SW480 (cell line): ENCODE measurements at regions not wholly inside any gene's neighbourhood (a gene's known extent, or its start where the extent isn't known, plus 50 kb on each side); places are given as distances from the start of the nearest gene placed in this dataset.

ENCODE experiments used
- DNase-seq: peaks from one replicate; pipeline ENCODE4 v3.0.0-alpha.2; 2016; ENCODE audit warnings: low spot score

GRCh38 chr2:206212673-206213513 is 53.2 kb downstream of the EEF1B2 start:
- DNase-seq = peak; percentile 70

- DNase-seq = no peak
Observed at GRCh38 chr2:206213514-206213845, 53.8 kb downstream of the EEF1B2 start.

- no peak for DNase-seq
Observed at GRCh38 chr2:206217166-206217565, 57.3 kb upstream of the ZDBF2 start.

- no peak for DNase-seq
Observed at GRCh38 chr2:206217743-206218142, 56.7 kb upstream of the ZDBF2 start.

GRCh38 chr2:206218156-206218555 is 56.3 kb upstream of the ZDBF2 start:
- DNase-seq = no peak

GRCh38 chr2:206218796-206219499 is 55.5 kb upstream of the ZDBF2 start:
- no peak for DNase-seq

GRCh38 chr2:206219957-206220356 is 54.5 kb upstream of the ZDBF2 start:
- DNase-seq = no peak

- DNase-seq = no peak
Observed at GRCh38 chr2:206220997-206221396, 53.5 kb upstream of the ZDBF2 start.
